ENCODE measurements at regions not wholly inside any gene's neighbourhood (a gene's known extent, or its start where the extent isn't known, plus 50 kb on each side); places are given as distances from the start of the nearest gene placed in this dataset.

GRCh38 chr6:15908871-15909270, 220.0 kb upstream of the MYLIP start:
- TF ChIP-seq NRF1 (IDR thresholded peaks at IDR 0.05; ENCODE audit: low read depth, low read length) (no peak), EZH2phosphoT487 (IDR thresholded peaks at IDR 0.05; ENCODE audit: borderline replicate concordance, low read depth) (no peak), SIN3A (IDR thresholded peaks at IDR 0.05; ENCODE audit: borderline replicate concordance, low read depth, low read length) (no peak), POLR2AphosphoS5 (IDR thresholded peaks at IDR 0.05; ENCODE audit: low read depth, low read length) (no peak), TAF1 (IDR thresholded peaks at IDR 0.05; ENCODE audit: borderline replicate concordance, low read depth, low read length) (no peak), RFX5 (IDR thresholded peaks at IDR 0.05; ENCODE audit: low read length) (no peak), MEF2A (IDR thresholded peaks at IDR 0.05; ENCODE audit: borderline replicate concordance, low read depth) (no peak), GABPA (IDR thresholded peaks at IDR 0.05; ENCODE audit: low read depth) (no peak), TCF12 (IDR thresholded peaks at IDR 0.05) (no peak), EP300 (IDR thresholded peaks at IDR 0.05; ENCODE audit: borderline replicate concordance in 1 of 2, low read depth in 1 of 2, low read length in 1 of 2) (no peak)
- TF ChIP-seq, protein P1, sequence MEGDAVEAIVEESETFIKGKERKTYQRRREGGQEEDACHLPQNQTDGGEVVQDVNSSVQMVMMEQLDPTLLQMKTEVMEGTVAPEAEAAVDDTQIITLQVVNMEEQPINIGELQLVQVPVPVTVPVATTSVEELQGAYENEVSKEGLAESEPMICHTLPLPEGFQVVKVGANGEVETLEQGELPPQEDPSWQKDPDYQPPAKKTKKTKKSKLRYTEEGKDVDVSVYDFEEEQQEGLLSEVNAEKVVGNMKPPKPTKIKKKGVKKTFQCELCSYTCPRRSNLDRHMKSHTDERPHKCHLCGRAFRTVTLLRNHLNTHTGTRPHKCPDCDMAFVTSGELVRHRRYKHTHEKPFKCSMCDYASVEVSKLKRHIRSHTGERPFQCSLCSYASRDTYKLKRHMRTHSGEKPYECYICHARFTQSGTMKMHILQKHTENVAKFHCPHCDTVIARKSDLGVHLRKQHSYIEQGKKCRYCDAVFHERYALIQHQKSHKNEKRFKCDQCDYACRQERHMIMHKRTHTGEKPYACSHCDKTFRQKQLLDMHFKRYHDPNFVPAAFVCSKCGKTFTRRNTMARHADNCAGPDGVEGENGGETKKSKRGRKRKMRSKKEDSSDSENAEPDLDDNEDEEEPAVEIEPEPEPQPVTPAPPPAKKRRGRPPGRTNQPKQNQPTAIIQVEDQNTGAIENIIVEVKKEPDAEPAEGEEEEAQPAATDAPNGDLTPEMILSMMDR (IDR thresholded peaks at IDR 0.05) = no peak
